ENCODE measurements at regions not wholly inside any gene's neighbourhood (a gene's known extent, or its start where the extent isn't known, plus 50 kb on each side); places are given as distances from the start of the nearest gene placed in this dataset.

- Histone ChIP-seq H3K4me1 (ENCODE audit: control insufficient read depth in 4 of 4, insufficient read depth in 4 of 4, low read length in 3 of 4) (no peaks in the 10 kb centered on the region), H3K27me3 (ENCODE audit: control insufficient read depth in 4 of 4, insufficient read depth in 4 of 4, low read length in 3 of 4) (peaks cover 0 to 3% (median 0%) of the 10 kb centered on the region in 4 donors), H3K4me3 (ENCODE audit: low read depth in 1 of 3, low read length in 3 of 3) (no peak overlapping the region), H3K36me3 (ENCODE audit: control insufficient read depth in 4 of 4, insufficient read depth in 3 of 4, low read depth in 1 of 4, low read length in 3 of 4) (no peaks in the 10 kb centered on the region), H3K9me3 (ENCODE audit: control insufficient read depth in 4 of 4, low read length in 3 of 4) (peaks cover 0 to 4% (median 0%) of the 10 kb centered on the region in 4 donors), H3K9ac (ENCODE audit: low read depth in 1 of 2, low read length in 2 of 2) (no peak overlapping the region), H3K27ac (ENCODE audit: low read depth in 1 of 2, low read length in 2 of 2) (no peak overlapping the region)
- 58% methylated on average over 13 of the region's 13 CpGs for WGBS
- no peak for DNase-seq (ENCODE audit: low spot score)
- TF ChIP-seq CTCF (IDR thresholded peaks at IDR 0.05; ENCODE audit: low read depth, low read length, missing input control) (no peak), ZBTB33 (IDR thresholded peaks at IDR 0.05) (no peak), FOXA2 (IDR thresholded peaks at IDR 0.05) (no peak), EGR1 (IDR thresholded peaks at IDR 0.05; ENCODE audit: low read depth in 2 of 2) (no peak), RAD21 (IDR thresholded peaks at IDR 0.05) (no peak), RXRA (IDR thresholded peaks at IDR 0.05) (no peak), FOXA1 (IDR thresholded peaks at IDR 0.05) (no peak), GABPA (IDR thresholded peaks at IDR 0.05 in 1 of 2, conservative IDR thresholded peaks at IDR 0.05 in 1 of 2) (no peak), HNF4G (IDR thresholded peaks at IDR 0.05) (no peak), MAX (IDR thresholded peaks at IDR 0.05) (no peak), REST (IDR thresholded peaks at IDR 0.05) (no peak), ATF3 (IDR thresholded peaks at IDR 0.05) (no peak), HNF4A (conservative IDR thresholded peaks at IDR 0.05) (no peak), TAF1 (conservative IDR thresholded peaks at IDR 0.05) (no peak), JUND (IDR thresholded peaks at IDR 0.05) (no peak), SP1 (IDR thresholded peaks at IDR 0.05) (no peak), NR2F2 (IDR thresholded peaks at IDR 0.05) (no peak), YY1 (IDR thresholded peaks at IDR 0.05) (no peak)
Observed at GRCh38 chr10:4450981-4451908, 374.8 kb upstream of the AKR1E2 start.

Measured in liver (tissue), 8 donors.